ENCODE measurements at regions not wholly inside any gene's neighbourhood (a gene's known extent, or its start where the extent isn't known, plus 50 kb on each side); places are given as distances from the start of the nearest gene placed in this dataset.

DNA sequence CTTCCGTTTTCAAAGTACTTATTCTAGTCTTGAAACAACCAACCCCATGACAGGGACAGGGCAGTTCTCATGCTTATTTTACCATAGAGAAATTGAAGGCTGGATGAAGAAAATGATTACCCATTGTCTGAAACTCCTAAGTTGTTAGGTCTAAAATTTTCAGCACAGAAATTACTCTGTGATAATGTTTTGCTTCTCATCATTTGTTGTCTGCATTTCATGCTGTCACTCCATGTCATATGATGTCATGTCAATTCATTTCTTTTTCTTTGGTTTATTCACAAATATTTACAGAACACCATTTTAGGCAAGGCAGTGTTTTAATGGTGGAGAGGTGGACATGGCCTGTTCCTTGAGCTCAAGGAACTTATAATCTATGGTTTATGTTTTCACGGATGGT is 98.2 kb upstream of the RASGRP1 start:
- TF ChIP-seq CTCF (IDR thresholded peaks at IDR 0.05 in 4 of 5, conservative IDR thresholded peaks at IDR 0.05 in 1 of 5) (no peak), POLR2A (IDR thresholded peaks at IDR 0.05) (no peak)
